Vagina (tissue), 2 donors: ENCODE measurements at regions not wholly inside any gene's neighbourhood (a gene's known extent, or its start where the extent isn't known, plus 50 kb on each side); places are given as distances from the start of the nearest gene placed in this dataset.

Source experiments
- DNase-seq, 2 donors: peaks; one replicate each; pipeline ENCODE4 v3.0.0-alpha.2; 2017; ENCODE audit errors: extremely low spot score in 2 of 2
- H3K27ac ChIP-seq: fragments of 200-600 bp; sonication (generic); one replicate; pipeline ENCODE4 v1.5.1; 2019
- H3K27me3 ChIP-seq: fragments of 200-600 bp; sonication (generic); one replicate; pipeline ENCODE4 v1.5.1; 2019
- H3K36me3 ChIP-seq, 2 donors: fragments of 200-600 bp; sonication (generic); one replicate each; pipeline ENCODE4 v1.5.1; 2017 to 2019
- H3K4me1 ChIP-seq: fragments of 200-600 bp; sonication (generic); one replicate; pipeline ENCODE4 v1.5.1; 2019
- H3K4me3 ChIP-seq, 2 donors: fragments of 200-600 bp; sonication (generic); 1 replicate in 1 of 2; 2 replicates in 1 of 2; pipeline ENCODE4 v1.5.1; 2016 to 2019
- H3K9me3 ChIP-seq: fragments of 200-600 bp; sonication (generic); one replicate; pipeline ENCODE4 v1.5.1; 2019
- POLR2A ChIP-seq, 2 donors: fragments of 450-650 bp; IDR thresholded peaks; one replicate each; pipeline ENCODE4 v1.6.1; 2017; ENCODE audit warnings: antibody characterized with exemption in 2 of 2, mild to moderate bottlenecking in 2 of 2, moderate library complexity in 2 of 2
- POLR2AphosphoS5 ChIP-seq, 2 donors: sonication (generic); formaldehyde crosslinking; IDR thresholded peaks; one replicate each; pipeline ENCODE4 v1.9.0; 2017; ENCODE audit warnings: antibody characterized with exemption in 2 of 2, mild to moderate bottlenecking in 2 of 2, low read depth in 1 of 2; ENCODE audit not compliant: insufficient read depth in 1 of 2
- intact Hi-C: fragments of 100-400 bp; cut with DNase I; formaldehyde crosslinking; loops from one replicate; pipeline ENCODE4 v1.15.1; 2023
- TF ChIP-seq, protein P1 (sequence below), 3 experiments: fragments of 450-650 bp in 2 of 3; fragments of 200-600 bp in 1 of 3; sonication (generic) in 1 of 3; IDR thresholded peaks; one replicate each; pipeline ENCODE4 v1.5.1; 2017 to 2019; ENCODE audit warnings: antibody characterized with exemption in 3 of 3, mild to moderate bottlenecking in 2 of 3, moderate library complexity in 2 of 3

DNA sequence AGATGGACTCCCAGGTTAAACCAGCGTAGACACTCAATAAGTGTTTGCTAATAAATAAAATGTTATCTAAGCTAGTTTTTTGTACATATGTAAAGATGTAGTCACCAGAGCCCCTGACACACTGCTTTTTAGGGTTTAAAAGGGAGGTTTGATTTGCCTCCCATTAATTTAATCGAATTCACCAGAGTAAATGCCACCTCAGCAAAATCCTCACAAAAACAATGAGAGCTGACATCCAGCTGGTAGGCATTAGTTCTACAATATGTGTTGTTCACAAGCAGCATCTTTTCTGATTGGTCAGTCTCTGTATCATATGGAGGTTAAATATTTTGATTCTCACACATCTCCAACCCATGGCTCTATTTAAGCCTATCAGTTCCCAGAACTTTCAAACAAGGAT lies 382.6 kb downstream of the CENPC start:
- H3K27ac ChIP-seq = no peak overlapping the region
- TF ChIP-seq POLR2A (IDR thresholded peaks at IDR 0.05) (no peak), POLR2AphosphoS5 (IDR thresholded peaks at IDR 0.05; ENCODE audit: insufficient read depth in 1 of 2, low read depth in 1 of 2) (no peak)
- TF ChIP-seq, protein P1, sequence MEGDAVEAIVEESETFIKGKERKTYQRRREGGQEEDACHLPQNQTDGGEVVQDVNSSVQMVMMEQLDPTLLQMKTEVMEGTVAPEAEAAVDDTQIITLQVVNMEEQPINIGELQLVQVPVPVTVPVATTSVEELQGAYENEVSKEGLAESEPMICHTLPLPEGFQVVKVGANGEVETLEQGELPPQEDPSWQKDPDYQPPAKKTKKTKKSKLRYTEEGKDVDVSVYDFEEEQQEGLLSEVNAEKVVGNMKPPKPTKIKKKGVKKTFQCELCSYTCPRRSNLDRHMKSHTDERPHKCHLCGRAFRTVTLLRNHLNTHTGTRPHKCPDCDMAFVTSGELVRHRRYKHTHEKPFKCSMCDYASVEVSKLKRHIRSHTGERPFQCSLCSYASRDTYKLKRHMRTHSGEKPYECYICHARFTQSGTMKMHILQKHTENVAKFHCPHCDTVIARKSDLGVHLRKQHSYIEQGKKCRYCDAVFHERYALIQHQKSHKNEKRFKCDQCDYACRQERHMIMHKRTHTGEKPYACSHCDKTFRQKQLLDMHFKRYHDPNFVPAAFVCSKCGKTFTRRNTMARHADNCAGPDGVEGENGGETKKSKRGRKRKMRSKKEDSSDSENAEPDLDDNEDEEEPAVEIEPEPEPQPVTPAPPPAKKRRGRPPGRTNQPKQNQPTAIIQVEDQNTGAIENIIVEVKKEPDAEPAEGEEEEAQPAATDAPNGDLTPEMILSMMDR (IDR thresholded peaks at IDR 0.05) = no peak
- H3K27me3 ChIP-seq = no peaks in the 10 kb centered on the region
- no peak for DNase-seq
- no peaks in the 10 kb centered on the region for H3K4me1 ChIP-seq
- no peak overlapping the region for H3K4me3 ChIP-seq
- H3K9me3 ChIP-seq = no peaks in the 10 kb centered on the region
- intact Hi-C loops = no loop called here
- H3K36me3 ChIP-seq = no peaks in the 10 kb centered on the region

DNA sequence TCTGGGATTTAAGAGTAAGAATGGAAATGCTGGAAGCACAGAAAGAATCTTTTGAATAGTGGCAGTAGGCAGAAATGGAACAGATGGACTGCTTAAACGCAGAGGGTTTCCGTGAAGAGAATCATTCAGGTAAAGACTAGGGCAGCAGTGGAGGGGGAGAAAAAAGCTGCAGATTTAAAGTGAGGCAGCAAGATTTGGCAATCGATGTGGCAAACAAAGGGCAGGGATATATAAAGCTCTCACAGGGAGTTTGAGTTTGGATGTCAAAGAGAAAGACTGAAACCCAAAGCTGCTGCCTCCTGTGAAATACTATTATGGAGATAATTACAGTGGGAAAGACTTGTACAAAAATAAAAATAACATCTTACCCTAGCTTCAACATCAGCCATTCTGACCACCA lies 384.0 kb downstream of the CENPC start:
- no peak overlapping the region for H3K27ac ChIP-seq
- TF ChIP-seq, protein P1 (IDR thresholded peaks at IDR 0.05) = no peak
- TF ChIP-seq POLR2AphosphoS5 (IDR thresholded peaks at IDR 0.05; ENCODE audit: insufficient read depth in 1 of 2, low read depth in 1 of 2) (no peak), POLR2A (IDR thresholded peaks at IDR 0.05) (no peak)
- no peaks in the 10 kb centered on the region for H3K36me3 ChIP-seq
- H3K27me3 ChIP-seq = no peaks in the 10 kb centered on the region
- no peak for DNase-seq
- H3K4me1 ChIP-seq = no peaks in the 10 kb centered on the region
- no peaks in the 10 kb centered on the region for H3K9me3 ChIP-seq
- intact Hi-C loops = no loop called here
- no peak overlapping the region for H3K4me3 ChIP-seq

DNA sequence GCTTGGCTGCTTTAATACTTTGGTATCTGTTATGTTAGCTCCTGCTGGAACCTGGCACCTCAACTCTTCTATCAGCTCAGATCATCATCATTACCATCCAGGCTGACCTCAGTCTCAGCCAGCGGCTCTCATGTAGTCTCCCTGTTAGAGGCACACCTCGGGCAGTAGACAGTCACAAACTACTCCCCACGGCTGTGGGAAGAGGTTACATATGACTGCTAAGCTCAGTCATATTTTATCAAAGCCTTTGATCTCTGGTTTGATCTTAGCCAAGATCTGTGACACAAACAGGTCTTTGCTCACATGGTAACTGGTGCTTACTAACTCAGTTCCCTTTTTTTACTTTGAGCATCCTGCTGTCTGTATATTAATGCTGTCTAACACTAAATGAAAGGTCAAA lies 384.9 kb downstream of the CENPC start:
- no peaks in the 10 kb centered on the region for H3K27me3 ChIP-seq
- no peak for DNase-seq
- H3K4me3 ChIP-seq = no peak overlapping the region
- no peaks in the 10 kb centered on the region for H3K36me3 ChIP-seq
- H3K9me3 ChIP-seq = no peaks in the 10 kb centered on the region
- TF ChIP-seq, protein P1 (IDR thresholded peaks at IDR 0.05) = no peak
- no peak for TF ChIP-seq POLR2A (IDR thresholded peaks at IDR 0.05)
- no peak for TF ChIP-seq POLR2AphosphoS5 (IDR thresholded peaks at IDR 0.05; ENCODE audit: insufficient read depth in 1 of 2, low read depth in 1 of 2)
- intact Hi-C loops = no loop called here
- no peaks in the 10 kb centered on the region for H3K4me1 ChIP-seq
- H3K27ac ChIP-seq = no peak overlapping the region

DNA sequence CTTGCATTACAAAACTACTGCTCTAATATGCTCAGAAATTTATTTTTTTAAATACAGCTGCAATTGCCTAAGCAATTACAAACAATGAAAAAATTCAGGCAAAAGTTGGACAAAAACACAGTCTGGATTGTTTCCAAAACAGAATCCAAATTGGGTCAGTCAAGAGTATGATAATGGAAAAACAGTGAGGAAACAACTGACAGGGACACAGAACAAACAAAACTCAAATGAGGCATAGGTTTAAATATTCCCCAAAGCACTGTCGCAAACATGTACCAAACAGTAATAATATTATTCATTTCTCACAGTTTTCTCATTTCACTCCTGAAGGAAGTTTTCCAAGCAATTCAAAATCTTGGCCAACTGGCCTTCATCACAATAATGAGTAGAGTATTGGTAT lies 386.6 kb downstream of the CENPC start:
- DNase-seq = no peak
- Histone ChIP-seq H3K9me3 (no peaks in the 10 kb centered on the region), H3K4me3 (no peak overlapping the region), H3K36me3 (no peaks in the 10 kb centered on the region), H3K4me1 (no peaks in the 10 kb centered on the region), H3K27ac (no peak overlapping the region), H3K27me3 (no peaks in the 10 kb centered on the region)
- TF ChIP-seq, protein P1 (IDR thresholded peaks at IDR 0.05) = no peak
- TF ChIP-seq POLR2AphosphoS5 (IDR thresholded peaks at IDR 0.05; ENCODE audit: insufficient read depth in 1 of 2, low read depth in 1 of 2) (no peak), POLR2A (IDR thresholded peaks at IDR 0.05) (no peak)
- intact Hi-C loops = no loop called here

DNA sequence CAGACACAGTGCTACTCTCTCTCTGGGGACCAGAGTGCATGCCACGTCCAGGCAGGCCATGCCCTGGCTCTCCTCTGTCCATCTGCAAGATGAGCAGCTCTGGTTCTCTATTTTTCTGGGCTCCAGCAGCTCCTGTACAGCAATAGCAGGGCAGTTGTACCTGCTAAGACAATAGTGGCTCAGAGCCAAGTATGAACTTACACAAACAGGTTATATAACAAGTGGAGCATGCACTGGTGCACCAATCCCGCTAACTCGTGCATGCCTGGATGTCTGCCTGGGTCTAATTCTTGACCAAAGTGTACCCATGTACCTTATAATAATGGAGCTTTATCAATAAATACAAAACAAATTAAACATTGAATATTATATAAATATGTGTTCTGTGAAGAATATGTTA lies 392.3 kb downstream of the CENPC start:
- Histone ChIP-seq H3K27ac (no peak overlapping the region), H3K4me3 (no peak overlapping the region), H3K27me3 (no peaks in the 10 kb centered on the region), H3K4me1 (no peaks in the 10 kb centered on the region), H3K36me3 (no peaks in the 10 kb centered on the region), H3K9me3 (no peaks in the 10 kb centered on the region)
- intact Hi-C loops = no loop called here
- TF ChIP-seq POLR2A (IDR thresholded peaks at IDR 0.05) (no peak), POLR2AphosphoS5 (IDR thresholded peaks at IDR 0.05; ENCODE audit: insufficient read depth in 1 of 2, low read depth in 1 of 2) (no peak)
- TF ChIP-seq, protein P1 (IDR thresholded peaks at IDR 0.05) = no peak
- DNase-seq = no peak
